Glomerular endothelial cell (primary cell): ENCODE measurements at regions not wholly inside any gene's neighbourhood (a gene's known extent, or its start where the extent isn't known, plus 50 kb on each side); places are given as distances from the start of the nearest gene placed in this dataset.
"Not testable (repeated sequence)": the region's sequence is repeated elsewhere in the genome, so short reads cannot be mapped to it uniquely, and the experiment has no call there.

ENCODE experiments used
- DNase-seq: peaks from one replicate; pipeline ENCODE4 v3.0.0-alpha.2; 2011; ENCODE audit warnings: low read depth, low spot score; ENCODE audit errors: extremely low read depth

GRCh38 chr11:79522626-79523025 lies 81.8 kb upstream of the TENM4 start:
- DNase-seq = no peak

GRCh38 chr11:79520086-79520485 lies 79.3 kb upstream of the TENM4 start:
- DNase-seq = no peak

GRCh38 chr11:79515781-79516180 lies 75.0 kb upstream of the TENM4 start:
- DNase-seq = no peak

GRCh38 chr11:79514695-79515094 lies 73.9 kb upstream of the TENM4 start:
- no peak for DNase-seq

GRCh38 chr11:79514290-79514689 lies 73.5 kb upstream of the TENM4 start:
- DNase-seq = no peak

- no peak for DNase-seq
These were observed 72.1 kb upstream of the TENM4 start for GRCh38 chr11:79512706-79513469.

GRCh38 chr11:79510960-79511359 lies 70.1 kb upstream of the TENM4 start:
- no peak for DNase-seq

- no peak for DNase-seq
These were observed 67.6 kb upstream of the TENM4 start for GRCh38 chr11:79508461-79508860.

- no peak for DNase-seq
These were observed 66.9 kb upstream of the TENM4 start for GRCh38 chr11:79507706-79508105.

GRCh38 chr11:79506734-79507344 lies 66.0 kb upstream of the TENM4 start:
- no peak for DNase-seq

GRCh38 chr11:79506124-79506523 lies 65.3 kb upstream of the TENM4 start:
- DNase-seq = no peak

GRCh38 chr11:79503028-79503427 lies 62.2 kb upstream of the TENM4 start:
- no peak for DNase-seq

GRCh38 chr11:79501707-79502106 lies 60.9 kb upstream of the TENM4 start:
- DNase-seq = no peak

GRCh38 chr11:79499929-79500328 lies 59.1 kb upstream of the TENM4 start:
- DNase-seq = not testable (repeated sequence)

- DNase-seq = no peak
These were observed 57.8 kb upstream of the TENM4 start for GRCh38 chr11:79498667-79499066.

GRCh38 chr11:79493555-79494171 lies 52.8 kb upstream of the TENM4 start:
- peak; percentile 3 for DNase-seq

GRCh38 chr11:79492008-79492407 lies 51.2 kb upstream of the TENM4 start:
- no peak for DNase-seq
